GM12872 (cell line): ENCODE measurements at regions not wholly inside any gene's neighbourhood (a gene's known extent, or its start where the extent isn't known, plus 50 kb on each side); places are given as distances from the start of the nearest gene placed in this dataset.

Experiments
- CTCF ChIP-seq: IDR thresholded peaks from 3 replicates; pipeline ENCODE4 v1.5.1; 2011; ENCODE audit warnings: low read depth, mild to moderate bottlenecking, low read length, moderate library complexity; ENCODE audit not compliant: insufficient read depth

GRCh38 chr9:95623640-95624039, 106.9 kb upstream of the PTCH1 start:
- TF ChIP-seq CTCF: no peak

GRCh38 chr9:95620722-95621121, 104.0 kb upstream of the PTCH1 start:
- TF ChIP-seq CTCF: no peak

- no peak for TF ChIP-seq CTCF
Observed at GRCh38 chr9:95620314-95620713, 103.5 kb upstream of the PTCH1 start.

GRCh38 chr9:95615246-95615645, 98.5 kb upstream of the PTCH1 start:
- TF ChIP-seq CTCF: no peak

GRCh38 chr9:95613670-95614069, 96.9 kb upstream of the PTCH1 start:
- no peak for TF ChIP-seq CTCF

- TF ChIP-seq CTCF: no peak
Observed at GRCh38 chr9:95611354-95611753, 94.6 kb upstream of the PTCH1 start.

- TF ChIP-seq CTCF: no peak
Observed at GRCh38 chr9:95610006-95610785, 93.4 kb upstream of the PTCH1 start.
